Activated naive CD4-positive, alpha-beta T cell treated with anti-CD3 and anti-CD28 coated beads, Interleukin-2, amount 50 U/mL, for 16 hours (primary cell): ENCODE measurements at regions not wholly inside any gene's neighbourhood (a gene's known extent, or its start where the extent isn't known, plus 50 kb on each side); places are given as distances from the start of the nearest gene placed in this dataset.
"Not testable (repeated sequence)": the region's sequence is repeated elsewhere in the genome, so short reads cannot be mapped to it uniquely, and the experiment has no call there.

Experiments used
- DNase-seq: peaks from one replicate; pipeline ENCODE4 v3.0.0-alpha.2; 2020

- DNase-seq, result no peak
Measured at GRCh38 chr12:42030588-42030987, 114.1 kb downstream of the GXYLT1 start.

- no peak for DNase-seq
Measured at GRCh38 chr12:42027546-42027945, 117.1 kb downstream of the GXYLT1 start.

DNA sequence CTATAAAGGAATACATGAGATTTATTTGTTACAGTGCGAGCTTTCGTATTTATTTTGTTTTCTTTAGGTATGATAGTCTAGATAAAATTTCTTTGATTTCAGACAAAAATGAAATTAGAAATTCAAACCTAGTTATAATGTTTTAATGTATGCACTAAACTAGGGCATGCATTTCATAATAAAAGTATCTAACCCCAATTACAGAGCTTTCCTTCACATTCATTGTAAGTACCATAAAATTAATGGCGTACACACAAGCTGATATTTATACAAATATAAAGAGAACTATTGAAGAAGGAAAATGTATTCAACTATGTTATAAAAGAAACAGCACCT is 120.2 kb downstream of the GXYLT1 start:
- no peak for DNase-seq

DNA sequence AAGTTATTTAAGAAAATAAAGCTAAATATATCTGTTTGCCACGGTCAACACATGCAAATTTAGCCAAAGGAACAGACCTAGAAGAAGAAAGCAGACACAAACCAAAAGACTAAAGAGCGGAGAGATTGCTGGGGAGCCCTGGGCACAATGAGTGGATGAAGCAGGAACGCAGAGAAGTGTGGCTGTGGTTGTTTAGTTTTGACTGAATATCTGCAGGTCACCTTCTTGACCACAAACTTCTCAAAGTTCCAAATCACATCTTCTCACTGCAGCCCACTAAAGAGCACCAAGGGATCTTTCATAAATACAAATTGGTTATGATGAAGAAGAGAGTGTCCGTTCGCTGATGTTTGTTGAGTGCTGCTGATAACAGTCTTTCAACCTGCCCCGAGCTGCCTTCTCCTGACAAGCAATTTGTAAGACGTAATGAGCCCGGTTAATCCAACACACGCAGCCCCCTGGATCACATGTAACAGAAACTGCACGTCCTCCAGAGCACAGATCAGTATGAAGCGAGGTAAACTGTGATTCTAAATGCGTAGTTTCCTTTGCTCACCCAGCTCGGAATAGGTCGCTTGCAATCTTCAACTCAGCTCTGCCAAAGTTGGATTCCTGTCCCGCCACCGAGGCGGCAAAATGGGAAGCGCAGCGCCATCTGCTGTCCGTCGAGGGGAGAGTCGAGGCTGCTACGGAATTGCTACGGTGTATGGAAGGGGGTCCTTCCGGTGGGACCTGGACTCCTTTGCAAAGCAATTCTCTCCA is 120.8 kb downstream of the GXYLT1 start:
- DNase-seq, result peak; percentile 71

DNA sequence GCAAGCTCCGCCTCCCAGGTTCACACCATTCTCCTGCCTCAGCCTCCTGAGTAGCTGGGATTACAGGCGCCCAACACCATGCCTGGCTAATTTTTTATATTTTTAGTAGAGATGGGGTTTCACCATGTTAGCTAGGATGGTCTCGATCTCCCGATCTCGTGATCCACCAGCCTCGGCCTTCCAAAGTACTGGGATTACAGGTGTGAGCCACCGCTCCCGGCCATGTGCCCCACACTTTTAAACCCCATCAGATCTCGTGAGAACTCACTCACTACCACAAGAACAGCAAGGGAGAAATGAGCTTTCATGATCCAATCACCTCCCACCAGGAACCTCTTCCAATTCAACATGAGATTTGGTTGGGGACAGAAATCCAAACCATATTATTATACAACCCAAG is 122.7 kb downstream of the GXYLT1 start:
- DNase-seq, result not testable (repeated sequence)

DNA sequence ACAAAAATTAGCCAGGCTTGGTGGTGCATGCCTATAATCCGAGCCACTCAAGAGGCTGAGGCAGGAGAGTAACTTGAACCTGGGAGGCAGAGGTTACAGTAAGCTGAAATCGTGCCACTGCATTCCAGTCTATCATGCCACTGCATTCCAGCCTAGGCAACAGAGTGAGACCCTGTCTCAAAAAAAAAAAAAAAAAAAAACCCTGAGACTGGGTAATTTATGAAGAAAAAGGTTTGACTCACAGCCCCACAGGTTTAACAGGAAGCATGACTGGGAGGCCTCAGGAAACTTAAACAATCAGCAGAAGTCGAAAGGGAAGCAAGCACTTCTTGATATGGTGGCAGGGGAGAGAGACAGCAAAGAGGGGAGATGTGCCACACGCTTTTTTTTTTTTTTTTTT is 123.2 kb downstream of the GXYLT1 start:
- no peak for DNase-seq

GRCh38 chr12:42020226-42020625 is 124.4 kb downstream of the GXYLT1 start:
- no peak for DNase-seq

DNA sequence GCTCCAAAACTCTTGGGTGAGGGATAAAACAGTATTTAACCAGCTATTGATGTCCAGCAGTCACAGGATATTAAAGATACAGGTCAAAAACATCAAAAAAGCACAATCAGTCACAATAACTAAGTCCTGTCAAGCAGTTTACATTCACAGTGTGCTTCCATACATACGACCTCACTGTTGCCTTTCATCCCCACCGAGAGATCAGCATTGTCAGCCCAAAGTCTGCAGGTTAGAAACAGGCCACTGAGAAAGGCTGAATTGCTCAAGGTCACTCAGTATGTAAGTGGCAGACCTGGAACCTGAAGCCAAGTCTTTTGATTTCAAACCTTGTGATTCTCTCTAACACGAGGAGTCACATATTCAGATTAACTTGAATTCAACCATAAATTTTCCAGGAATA is 124.9 kb downstream of the GXYLT1 start:
- DNase-seq, result no peak

DNA sequence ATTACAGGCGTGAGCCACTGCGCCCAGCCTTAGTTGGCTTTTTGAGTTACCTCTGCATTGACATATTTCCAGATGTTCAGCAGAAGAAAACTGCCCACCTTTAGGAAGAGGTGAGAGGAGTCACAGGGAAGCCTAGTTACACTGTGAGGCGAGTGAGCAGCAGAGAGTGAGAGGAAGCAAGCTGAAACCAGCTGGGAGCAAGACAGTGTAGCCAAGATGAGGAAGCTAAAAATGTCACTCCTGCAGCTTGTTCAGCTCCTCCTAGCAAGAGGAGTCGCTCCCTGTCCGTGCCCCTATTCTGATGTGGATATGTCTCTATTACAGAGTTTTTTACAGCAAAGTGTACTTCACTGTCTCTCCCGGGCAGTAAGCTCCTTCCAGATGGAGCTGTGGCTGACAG is 127.6 kb downstream of the GXYLT1 start:
- DNase-seq, result no peak

- DNase-seq, result no peak
Measured at GRCh38 chr12:42015051-42015461, 129.6 kb downstream of the GXYLT1 start.

DNA sequence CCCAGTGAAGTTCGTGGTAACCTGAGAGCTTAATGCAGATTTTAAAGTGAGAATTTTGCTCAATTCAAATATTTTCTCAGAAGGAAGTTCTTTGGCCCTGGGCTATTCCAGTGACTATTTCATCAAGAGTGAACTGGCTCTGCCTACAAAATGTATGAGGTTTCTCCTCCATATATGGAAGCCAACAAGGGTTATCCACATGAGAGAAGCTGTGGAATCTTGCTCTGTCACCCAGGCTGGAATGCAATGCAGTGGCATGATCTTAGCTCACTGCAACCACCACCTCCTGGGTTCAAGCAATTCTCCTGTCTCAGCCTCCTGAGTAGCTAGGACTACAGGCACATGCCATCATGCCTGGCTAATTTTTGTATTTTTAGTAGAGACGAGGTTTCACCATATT is 132.2 kb downstream of the GXYLT1 start:
- DNase-seq, result not testable (repeated sequence)

GRCh38 chr12:42010715-42011114 is 134.0 kb downstream of the GXYLT1 start:
- DNase-seq, result no peak

- DNase-seq, result no peak
Measured at GRCh38 chr12:42010257-42010656, 134.4 kb downstream of the GXYLT1 start.

DNA sequence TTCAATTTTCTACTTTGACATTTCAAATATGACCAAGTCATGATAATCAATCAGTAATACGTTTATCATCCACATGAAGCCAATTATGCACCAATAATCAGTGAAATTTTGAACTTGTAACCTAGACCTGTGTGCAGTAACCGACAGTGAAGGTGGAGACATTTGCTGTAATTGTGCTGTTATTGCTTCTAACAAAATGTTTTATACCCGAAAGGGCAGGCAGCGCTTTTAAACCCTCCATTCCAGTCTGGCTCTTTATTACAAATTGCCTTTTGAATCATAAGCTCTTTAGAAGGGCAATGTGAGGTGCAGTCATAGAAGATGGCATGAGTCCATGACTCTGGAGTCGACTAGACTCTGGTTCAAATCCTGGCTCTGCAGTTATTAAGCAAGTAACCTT is 135.7 kb downstream of the GXYLT1 start:
- no peak for DNase-seq

- DNase-seq, result no peak
Measured at GRCh38 chr12:42003031-42003430, 141.6 kb downstream of the GXYLT1 start.

DNA sequence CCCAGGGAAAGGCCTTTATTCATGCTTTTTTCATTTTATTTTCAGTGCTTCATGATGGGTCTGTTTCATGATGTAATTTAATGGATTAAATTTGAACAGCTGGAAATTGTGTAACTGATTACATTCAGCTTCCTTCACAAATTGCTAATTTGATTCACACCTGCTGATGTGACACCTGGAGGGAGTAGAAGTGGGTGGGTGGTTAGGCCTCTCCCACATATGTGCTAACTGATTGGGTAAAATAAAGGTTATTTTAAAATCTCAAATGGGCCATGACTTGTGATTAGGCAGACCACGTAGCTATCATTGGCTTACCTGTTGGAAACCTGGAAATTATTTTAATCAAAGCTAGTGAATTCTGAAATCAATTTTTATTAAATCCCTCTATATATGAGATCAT is 142.1 kb downstream of the GXYLT1 start:
- no peak for DNase-seq

- no peak for DNase-seq
Measured at GRCh38 chr12:41998436-41998835, 146.2 kb downstream of the GXYLT1 start.

- no peak for DNase-seq
Measured at GRCh38 chr12:41993283-41993682, 151.4 kb downstream of the GXYLT1 start.

- no peak for DNase-seq
Measured at GRCh38 chr12:41992692-41993215, 151.9 kb downstream of the GXYLT1 start.

DNA sequence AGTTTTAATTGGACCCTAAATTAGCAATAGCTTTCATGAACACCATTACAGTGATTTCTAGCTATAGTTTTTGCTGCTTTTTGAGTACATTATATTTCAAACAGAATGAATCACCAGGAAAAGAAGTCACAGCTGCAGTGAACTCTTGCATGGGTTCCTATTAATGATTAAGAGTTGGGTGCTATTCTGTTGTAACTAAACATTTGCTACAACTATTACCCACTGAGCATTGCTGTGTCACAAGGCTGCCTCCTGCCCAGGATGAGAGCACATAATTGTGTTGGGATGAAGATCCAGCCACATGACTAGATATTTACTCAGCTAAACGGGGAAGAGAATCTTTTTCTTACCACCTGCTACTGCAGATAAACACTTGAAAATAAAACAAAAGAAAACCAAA is 152.7 kb downstream of the GXYLT1 start:
- DNase-seq, result no peak

- no peak for DNase-seq
Measured at GRCh38 chr12:41988715-41989114, 156.0 kb downstream of the GXYLT1 start.

GRCh38 chr12:41986513-41986912 is 158.2 kb downstream of the GXYLT1 start:
- not testable (repeated sequence) for DNase-seq

GRCh38 chr12:41983856-41984255 is 160.8 kb downstream of the GXYLT1 start:
- no peak for DNase-seq

DNA sequence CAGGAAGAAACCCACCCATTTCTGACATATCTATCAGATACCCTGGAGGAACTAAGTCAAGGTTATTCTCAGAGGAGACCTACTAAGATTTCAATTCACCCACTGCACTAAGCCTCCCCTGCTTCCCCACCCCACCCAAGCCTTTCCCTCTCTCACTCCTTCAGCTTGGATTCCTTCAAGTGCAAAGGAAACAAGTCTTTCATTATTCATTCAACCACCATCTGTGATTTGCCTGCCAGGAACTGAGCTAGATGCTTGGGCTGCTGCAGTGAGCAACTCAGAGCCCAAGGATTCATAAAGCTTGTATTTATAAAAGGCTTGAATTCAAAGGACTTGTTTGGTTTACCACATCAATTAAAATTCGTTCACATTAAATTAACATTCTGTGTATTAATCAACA is 161.3 kb downstream of the GXYLT1 start:
- DNase-seq, result no peak

DNA sequence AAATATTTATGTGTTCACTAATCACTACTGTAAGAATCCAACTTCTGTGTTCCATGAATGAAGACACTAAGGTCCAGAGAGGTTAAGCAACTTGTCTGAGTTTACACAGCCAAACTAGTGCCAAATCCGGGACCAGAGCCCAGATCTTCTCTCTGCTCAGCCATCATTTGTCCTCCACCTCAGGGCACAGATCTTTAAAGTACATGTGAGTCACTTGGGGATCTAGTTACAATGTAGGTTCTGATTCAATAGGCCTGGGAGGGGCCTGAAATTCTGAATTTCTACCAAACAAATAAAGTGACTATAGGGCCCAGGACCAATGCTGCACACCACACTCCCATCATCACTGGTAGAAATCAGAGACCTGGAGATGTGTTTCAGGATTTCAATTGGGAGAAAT is 162.9 kb downstream of the GXYLT1 start:
- no peak for DNase-seq
